ENCODE measurements at regions not wholly inside any gene's neighbourhood (a gene's known extent, or its start where the extent isn't known, plus 50 kb on each side); places are given as distances from the start of the nearest gene placed in this dataset.

DNA sequence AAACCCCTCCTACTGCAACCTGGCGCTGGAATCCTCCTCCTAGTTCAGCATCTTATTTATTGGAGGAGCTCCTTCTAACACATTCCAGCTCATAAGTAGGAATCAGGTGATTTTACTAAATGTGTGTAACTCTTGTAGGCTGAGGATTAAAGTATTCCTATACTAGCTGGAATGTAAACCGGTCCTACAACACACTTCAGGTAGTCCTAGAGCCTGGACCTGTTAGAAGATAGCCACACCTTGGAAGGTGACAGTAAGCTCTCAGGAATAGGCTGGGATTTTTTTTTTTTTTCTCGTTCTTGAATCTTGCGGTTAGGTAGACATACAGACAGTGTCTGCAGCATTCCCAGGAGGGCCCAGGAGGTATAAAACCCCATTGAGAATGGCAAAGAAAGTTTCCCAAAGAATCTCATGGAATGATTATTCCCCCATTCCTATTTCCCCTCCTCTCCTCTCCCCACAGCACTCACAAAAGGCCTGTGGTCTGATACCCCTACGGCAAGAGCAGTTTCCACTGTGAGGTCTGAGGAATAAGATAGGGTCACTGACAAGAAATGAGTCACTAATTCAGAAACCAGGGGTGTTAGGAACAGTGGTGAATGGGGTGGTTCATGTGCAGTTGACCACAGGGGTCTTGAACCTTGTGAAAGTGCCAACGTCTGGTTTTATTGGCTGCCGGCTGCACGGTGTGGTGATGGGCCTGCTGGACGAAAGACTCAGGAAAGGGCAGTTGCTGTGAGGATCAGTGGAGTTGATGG is 267.1 kb downstream of the UTP18 start:
- TF ChIP-seq, protein P1, sequence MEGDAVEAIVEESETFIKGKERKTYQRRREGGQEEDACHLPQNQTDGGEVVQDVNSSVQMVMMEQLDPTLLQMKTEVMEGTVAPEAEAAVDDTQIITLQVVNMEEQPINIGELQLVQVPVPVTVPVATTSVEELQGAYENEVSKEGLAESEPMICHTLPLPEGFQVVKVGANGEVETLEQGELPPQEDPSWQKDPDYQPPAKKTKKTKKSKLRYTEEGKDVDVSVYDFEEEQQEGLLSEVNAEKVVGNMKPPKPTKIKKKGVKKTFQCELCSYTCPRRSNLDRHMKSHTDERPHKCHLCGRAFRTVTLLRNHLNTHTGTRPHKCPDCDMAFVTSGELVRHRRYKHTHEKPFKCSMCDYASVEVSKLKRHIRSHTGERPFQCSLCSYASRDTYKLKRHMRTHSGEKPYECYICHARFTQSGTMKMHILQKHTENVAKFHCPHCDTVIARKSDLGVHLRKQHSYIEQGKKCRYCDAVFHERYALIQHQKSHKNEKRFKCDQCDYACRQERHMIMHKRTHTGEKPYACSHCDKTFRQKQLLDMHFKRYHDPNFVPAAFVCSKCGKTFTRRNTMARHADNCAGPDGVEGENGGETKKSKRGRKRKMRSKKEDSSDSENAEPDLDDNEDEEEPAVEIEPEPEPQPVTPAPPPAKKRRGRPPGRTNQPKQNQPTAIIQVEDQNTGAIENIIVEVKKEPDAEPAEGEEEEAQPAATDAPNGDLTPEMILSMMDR (IDR thresholded peaks at IDR 0.05; ENCODE audit: insufficient read depth, low read length) = no peak
- DNase-seq (ENCODE audit: low read depth) = no peak
- no peak overlapping the region for H3K4me3 ChIP-seq (ENCODE audit: low read depth, low read length)

DNA sequence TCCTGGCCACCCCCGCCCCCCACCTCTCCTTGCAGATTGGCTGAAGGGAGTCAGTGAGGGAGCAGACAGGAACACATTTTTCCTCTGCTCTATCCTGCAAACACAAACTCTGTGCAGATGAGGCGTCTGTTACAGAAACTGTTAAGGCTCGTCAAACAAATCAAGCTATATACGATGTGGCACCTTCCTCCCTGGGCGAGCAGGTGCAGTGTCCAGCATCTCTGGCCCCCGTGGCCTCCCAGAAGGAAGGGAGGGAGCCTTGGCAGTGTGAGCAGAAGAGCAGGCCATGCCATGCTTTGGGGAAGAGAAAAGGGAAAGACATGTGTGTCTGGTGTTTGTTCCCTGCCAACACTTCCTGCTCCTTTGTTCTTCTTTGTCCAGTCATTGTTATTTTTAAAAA is 267.8 kb downstream of the UTP18 start:
- no peak for DNase-seq (ENCODE audit: low read depth)
- H3K4me3 ChIP-seq (ENCODE audit: low read depth, low read length) = no peak overlapping the region
- TF ChIP-seq, protein P1 (IDR thresholded peaks at IDR 0.05; ENCODE audit: insufficient read depth, low read length) = no peak

DNA sequence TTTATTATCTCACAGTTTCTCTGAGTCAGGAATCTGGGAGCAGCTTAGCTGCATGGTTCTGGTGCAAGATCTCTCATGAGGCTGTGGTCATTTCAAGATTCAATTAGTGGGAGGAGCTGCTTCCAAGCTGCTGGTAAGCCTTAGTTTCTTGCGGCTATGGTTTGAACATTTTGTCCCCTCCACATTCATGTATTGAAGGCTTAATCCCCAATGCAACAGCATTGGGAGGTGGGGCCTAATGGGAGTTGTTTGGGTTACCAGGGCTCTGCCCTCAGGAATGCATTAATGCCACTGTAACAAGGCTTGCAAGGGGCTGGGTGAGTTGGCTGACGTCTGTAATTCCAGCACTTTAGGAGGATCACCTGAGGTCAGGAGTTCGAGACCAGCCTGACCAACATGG is 272.9 kb downstream of the UTP18 start:
- no peak overlapping the region for H3K4me3 ChIP-seq (ENCODE audit: low read depth, low read length)
- DNase-seq (ENCODE audit: low read depth) = no peak
- TF ChIP-seq, protein P1 (IDR thresholded peaks at IDR 0.05; ENCODE audit: insufficient read depth, low read length) = no peak

DNA sequence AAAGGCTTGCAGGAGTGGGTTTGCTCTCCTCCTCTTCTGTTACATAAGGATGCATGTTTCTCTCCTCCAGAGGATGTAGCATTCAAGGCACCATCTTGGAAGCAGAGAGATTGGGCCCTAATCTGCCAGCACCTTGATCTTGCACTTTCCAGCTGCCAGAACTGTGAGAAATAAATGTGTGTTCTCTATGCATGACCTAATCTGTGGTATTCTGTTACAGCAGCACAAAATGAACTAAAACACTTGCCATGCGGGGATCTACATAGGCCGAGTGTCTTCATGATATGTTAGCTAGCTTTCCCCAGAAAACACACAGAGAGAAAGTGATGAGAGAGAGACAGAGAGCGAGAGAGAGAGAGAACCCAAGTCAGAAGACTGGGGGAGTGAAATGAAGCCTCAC is 273.5 kb downstream of the UTP18 start:
- DNase-seq (ENCODE audit: low read depth) = no peak
- TF ChIP-seq, protein P1 (IDR thresholded peaks at IDR 0.05; ENCODE audit: insufficient read depth, low read length) = no peak
- H3K4me3 ChIP-seq (ENCODE audit: low read depth, low read length) = no peak overlapping the region

DNA sequence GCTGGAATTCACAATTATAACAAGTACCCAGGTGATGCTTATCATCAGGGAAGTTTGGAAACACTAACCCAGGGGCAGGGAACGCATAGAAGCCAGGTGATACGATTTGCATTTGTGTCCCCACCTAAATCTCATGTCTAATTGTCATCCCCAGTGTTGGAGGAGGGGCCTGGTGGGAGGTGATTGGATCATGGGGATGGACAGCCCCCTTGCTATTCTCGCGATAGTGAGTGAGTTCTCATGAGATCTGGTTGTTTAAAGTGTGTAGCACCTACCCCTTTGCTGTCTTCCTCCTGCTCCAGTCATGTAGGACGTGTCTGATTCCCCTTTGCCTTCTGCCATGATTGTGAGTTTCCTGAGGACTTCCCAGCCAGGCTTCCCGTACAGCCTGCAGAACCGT is 276.3 kb downstream of the UTP18 start:
- TF ChIP-seq, protein P1 (IDR thresholded peaks at IDR 0.05; ENCODE audit: insufficient read depth, low read length) = no peak
- H3K4me3 ChIP-seq (ENCODE audit: low read depth, low read length) = no peak overlapping the region
- DNase-seq (ENCODE audit: low read depth) = no peak

DNA sequence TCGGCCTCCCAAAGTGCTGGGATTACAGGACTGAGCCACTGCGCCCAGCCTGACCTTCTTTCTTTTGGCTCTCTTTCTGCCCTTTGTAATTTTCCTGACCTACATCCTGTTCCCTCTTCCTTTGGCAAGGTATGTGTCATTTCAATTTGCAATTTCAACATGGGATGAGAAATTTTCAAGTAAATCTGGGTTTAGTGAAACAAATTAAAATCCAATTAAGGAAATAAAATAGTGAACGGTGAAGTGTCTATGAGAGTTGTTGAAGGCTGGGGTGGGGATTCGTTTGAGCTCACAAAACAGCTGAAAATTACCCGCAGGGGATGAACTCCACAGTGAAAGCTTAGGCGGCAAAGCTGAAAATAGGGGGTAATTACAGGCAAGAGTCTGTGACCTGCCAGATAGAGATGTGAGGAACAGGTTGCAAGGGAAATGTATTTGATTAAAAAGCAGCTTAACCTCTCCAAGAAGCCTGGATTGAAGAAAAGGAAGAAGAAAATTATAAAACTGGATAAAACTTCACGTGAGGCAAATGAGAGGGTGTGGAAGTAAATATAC is 277.7 kb downstream of the UTP18 start:
- DNase-seq (ENCODE audit: low read depth) = no peak
- no peak overlapping the region for H3K4me3 ChIP-seq (ENCODE audit: low read depth, low read length)
- TF ChIP-seq, protein P1 (IDR thresholded peaks at IDR 0.05; ENCODE audit: insufficient read depth, low read length) = no peak
